ENCODE measurements at regions not wholly inside any gene's neighbourhood (a gene's known extent, or its start where the extent isn't known, plus 50 kb on each side); places are given as distances from the start of the nearest gene placed in this dataset.
A peak's percentile ranks its signal among the peaks of the same experiment; 100 is the strongest.
"Not testable (repeated sequence)": the region's sequence is repeated elsewhere in the genome, so short reads cannot be mapped to it uniquely, and the experiment has no call there.

- peaks cover 6% of the 10 kb centered on the region for H3K9me3 Mint-ChIP-seq (ENCODE audit: low read depth)
- no peak for TF ChIP-seq CTCF (IDR thresholded peaks at IDR 0.05; ENCODE audit: unreplicated experiment)
- no peaks in the 10 kb centered on the region for H3K36me3 Mint-ChIP-seq (ENCODE audit: insufficient read depth)
- no peaks in the 10 kb centered on the region for H3K4me1 Mint-ChIP-seq (ENCODE audit: low read depth)
- H3K27me3 Mint-ChIP-seq, result no peaks in the 10 kb centered on the region
- no peak overlapping the region for H3K4me3 Mint-ChIP-seq (ENCODE audit: low read depth)
- H3K27ac Mint-ChIP-seq, result no peak overlapping the region
- DNase-seq (ENCODE audit: low spot score, unreplicated experiment), result no peak
Observed at GRCh38 chr2:122083256-122084048, 328.0 kb downstream of the TSN start.

GRCh38 chr2:122085672-122086071 lies 330.2 kb downstream of the TSN start:
- H3K4me1 Mint-ChIP-seq (ENCODE audit: low read depth); H3K4me3 Mint-ChIP-seq (ENCODE audit: low read depth); H3K27ac Mint-ChIP-seq; H3K36me3 Mint-ChIP-seq (ENCODE audit: insufficient read depth); DNase-seq (ENCODE audit: low spot score, unreplicated experiment); H3K27me3 Mint-ChIP-seq: not testable (repeated sequence)
- peaks cover 16% of the 10 kb centered on the region for H3K9me3 Mint-ChIP-seq (ENCODE audit: low read depth)

DNA sequence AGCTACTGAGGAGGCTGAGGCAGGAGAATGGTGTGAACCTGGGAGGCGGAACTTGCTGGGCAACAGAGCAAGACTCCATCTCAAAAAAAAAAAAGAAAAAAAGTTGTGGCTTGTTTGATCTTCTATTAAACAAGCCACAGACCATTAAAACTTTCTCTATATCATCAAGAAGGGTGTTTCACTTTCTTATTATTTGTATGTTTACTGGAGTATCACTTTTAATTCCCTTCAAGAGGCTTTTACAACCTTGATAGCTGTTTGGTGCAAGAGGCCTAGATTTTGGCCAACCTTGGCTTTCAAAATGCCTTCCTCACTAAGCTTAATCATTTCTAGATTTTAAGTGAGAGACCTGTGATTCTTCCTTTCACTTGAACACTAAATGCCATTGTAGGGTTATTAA lies 339.1 kb downstream of the TSN start:
- no peaks in the 10 kb centered on the region for H3K4me1 Mint-ChIP-seq (ENCODE audit: low read depth)
- H3K27ac Mint-ChIP-seq, result no peak overlapping the region
- no peak overlapping the region for H3K4me3 Mint-ChIP-seq (ENCODE audit: low read depth)
- H3K36me3 Mint-ChIP-seq (ENCODE audit: insufficient read depth), result no peaks in the 10 kb centered on the region
- no peak for TF ChIP-seq CTCF (IDR thresholded peaks at IDR 0.05; ENCODE audit: unreplicated experiment)
- H3K9me3 Mint-ChIP-seq (ENCODE audit: low read depth), result peaks cover under 1% of the 10 kb centered on the region
- H3K27me3 Mint-ChIP-seq, result peaks cover 3% of the 10 kb centered on the region
- DNase-seq (ENCODE audit: low spot score, unreplicated experiment), result no peak

- Mint-ChIP-seq H3K27me3 (peaks cover 3% of the 10 kb centered on the region), H3K9me3 (ENCODE audit: low read depth) (no peaks in the 10 kb centered on the region), H3K4me3 (ENCODE audit: low read depth) (no peak overlapping the region), H3K36me3 (ENCODE audit: insufficient read depth) (no peaks in the 10 kb centered on the region), H3K27ac (no peak overlapping the region), H3K4me1 (ENCODE audit: low read depth) (no peaks in the 10 kb centered on the region)
- TF ChIP-seq CTCF (IDR thresholded peaks at IDR 0.05; ENCODE audit: unreplicated experiment), result no peak
- DNase-seq (ENCODE audit: low spot score, unreplicated experiment), result no peak
Observed at GRCh38 chr2:122096761-122097160, 341.3 kb downstream of the TSN start.

GRCh38 chr2:122098306-122098705 lies 342.9 kb downstream of the TSN start:
- no peak for TF ChIP-seq CTCF (IDR thresholded peaks at IDR 0.05; ENCODE audit: unreplicated experiment)
- H3K4me3 Mint-ChIP-seq (ENCODE audit: low read depth), result no peak overlapping the region
- H3K27me3 Mint-ChIP-seq, result peaks cover 3% of the 10 kb centered on the region
- H3K27ac Mint-ChIP-seq, result no peak overlapping the region
- H3K36me3 Mint-ChIP-seq (ENCODE audit: insufficient read depth), result no peaks in the 10 kb centered on the region
- no peaks in the 10 kb centered on the region for H3K4me1 Mint-ChIP-seq (ENCODE audit: low read depth)
- DNase-seq (ENCODE audit: low spot score, unreplicated experiment), result no peak
- no peaks in the 10 kb centered on the region for H3K9me3 Mint-ChIP-seq (ENCODE audit: low read depth)

- peak overlapping the region; percentile 67 for H3K27ac Mint-ChIP-seq
- peaks cover 3% of the 10 kb centered on the region for H3K27me3 Mint-ChIP-seq
- no peak overlapping the region for H3K4me3 Mint-ChIP-seq (ENCODE audit: low read depth)
- DNase-seq (ENCODE audit: low spot score, unreplicated experiment), result no peak
- no peak for TF ChIP-seq CTCF (IDR thresholded peaks at IDR 0.05; ENCODE audit: unreplicated experiment)
- no peaks in the 10 kb centered on the region for H3K9me3 Mint-ChIP-seq (ENCODE audit: low read depth)
- H3K4me1 Mint-ChIP-seq (ENCODE audit: low read depth), result peaks cover 4% of the 10 kb centered on the region
- peaks cover 2% of the 10 kb centered on the region for H3K36me3 Mint-ChIP-seq (ENCODE audit: insufficient read depth)
Observed at GRCh38 chr2:122100346-122100745, 344.9 kb downstream of the TSN start.
